Right lung (tissue), 2 donors: ENCODE measurements at regions not wholly inside any gene's neighbourhood (a gene's known extent, or its start where the extent isn't known, plus 50 kb on each side); places are given as distances from the start of the nearest gene placed in this dataset.

Experiments used
- DNase-seq, 2 donors: peaks; one replicate each; pipeline ENCODE4 v3.0.0-alpha.2; 2013

- DNase-seq = no peak
Measured at GRCh38 chr13:84080748-84081530, 198.7 kb upstream of the SLITRK1 start.

- DNase-seq = no peak
Measured at GRCh38 chr13:84077271-84077670, 195.0 kb upstream of the SLITRK1 start.

- no peak for DNase-seq
Measured at GRCh38 chr13:84076280-84076679, 194.0 kb upstream of the SLITRK1 start.

- no peak for DNase-seq
Measured at GRCh38 chr13:84050536-84050935, 168.3 kb upstream of the SLITRK1 start.

GRCh38 chr13:84049443-84050219 lies 167.4 kb upstream of the SLITRK1 start:
- no peak for DNase-seq

GRCh38 chr13:84044805-84045204 lies 162.5 kb upstream of the SLITRK1 start:
- DNase-seq = no peak

GRCh38 chr13:84038001-84038400 lies 155.7 kb upstream of the SLITRK1 start:
- DNase-seq = no peak

GRCh38 chr13:84032116-84032515 lies 149.8 kb upstream of the SLITRK1 start:
- DNase-seq = no peak

- no peak for DNase-seq
Measured at GRCh38 chr13:84031120-84031519, 148.8 kb upstream of the SLITRK1 start.

- no peak for DNase-seq
Measured at GRCh38 chr13:84029396-84029795, 147.1 kb upstream of the SLITRK1 start.

- no peak for DNase-seq
Measured at GRCh38 chr13:84025824-84026223, 143.6 kb upstream of the SLITRK1 start.

- DNase-seq = no peak
Measured at GRCh38 chr13:83996415-83996814, 114.1 kb upstream of the SLITRK1 start.

GRCh38 chr13:83995930-83996329 lies 113.7 kb upstream of the SLITRK1 start:
- DNase-seq = no peak

- DNase-seq = no peak
Measured at GRCh38 chr13:83992566-83993358, 110.5 kb upstream of the SLITRK1 start.

- no peak for DNase-seq
Measured at GRCh38 chr13:83987394-83987793, 105.1 kb upstream of the SLITRK1 start.

- no peak for DNase-seq
Measured at GRCh38 chr13:83984793-83985192, 102.5 kb upstream of the SLITRK1 start.

GRCh38 chr13:83980331-83980730 lies 98.1 kb upstream of the SLITRK1 start:
- DNase-seq = no peak

GRCh38 chr13:83975655-83976165 lies 93.4 kb upstream of the SLITRK1 start:
- no peak for DNase-seq

GRCh38 chr13:83958531-83958930 lies 76.3 kb upstream of the SLITRK1 start:
- no peak for DNase-seq

GRCh38 chr13:83955011-83955410 lies 72.7 kb upstream of the SLITRK1 start:
- no peak for DNase-seq

GRCh38 chr13:83953916-83954315 lies 71.6 kb upstream of the SLITRK1 start:
- no peak for DNase-seq

- no peak for DNase-seq
Measured at GRCh38 chr13:83950293-83950692, 68.0 kb upstream of the SLITRK1 start.
